ENCODE measurements at regions not wholly inside any gene's neighbourhood (a gene's known extent, or its start where the extent isn't known, plus 50 kb on each side); places are given as distances from the start of the nearest gene placed in this dataset.
"Not testable (repeated sequence)": the region's sequence is repeated elsewhere in the genome, so short reads cannot be mapped to it uniquely, and the experiment has no call there.

GRCh38 chr20:4462801-4463200, 213.7 kb upstream of the ADRA1D start:
- DNase-seq = not testable (repeated sequence)

- DNase-seq = no peak
Measured at GRCh38 chr20:4459081-4459480, 210.0 kb upstream of the ADRA1D start.

- no peak for DNase-seq
Measured at GRCh38 chr20:4457566-4458543, 208.8 kb upstream of the ADRA1D start.

- no peak for DNase-seq
Measured at GRCh38 chr20:4455996-4456395, 206.9 kb upstream of the ADRA1D start.

GRCh38 chr20:4455301-4455701, 206.2 kb upstream of the ADRA1D start:
- no peak for DNase-seq

- no peak for DNase-seq
Measured at GRCh38 chr20:4454111-4454510, 205.0 kb upstream of the ADRA1D start.

GRCh38 chr20:4453359-4453758, 204.3 kb upstream of the ADRA1D start:
- DNase-seq = no peak

GRCh38 chr20:4451487-4452081, 202.5 kb upstream of the ADRA1D start:
- DNase-seq = no peak

- DNase-seq = no peak
Measured at GRCh38 chr20:4449957-4450715, 201.0 kb upstream of the ADRA1D start.

- no peak for DNase-seq
Measured at GRCh38 chr20:4445784-4446183, 196.7 kb upstream of the ADRA1D start.

GRCh38 chr20:4445331-4445730, 196.2 kb upstream of the ADRA1D start:
- no peak for DNase-seq

- DNase-seq = no peak
Measured at GRCh38 chr20:4444404-4444803, 195.3 kb upstream of the ADRA1D start.

- no peak for DNase-seq
Measured at GRCh38 chr20:4443016-4443415, 193.9 kb upstream of the ADRA1D start.

GRCh38 chr20:4441871-4442270, 192.8 kb upstream of the ADRA1D start:
- no peak for DNase-seq

- no peak for DNase-seq
Measured at GRCh38 chr20:4441191-4441590, 192.1 kb upstream of the ADRA1D start.

GRCh38 chr20:4439461-4439860, 190.4 kb upstream of the ADRA1D start:
- no peak for DNase-seq

GRCh38 chr20:4437131-4437530, 188.0 kb upstream of the ADRA1D start:
- no peak for DNase-seq

GRCh38 chr20:4435671-4436455, 186.8 kb upstream of the ADRA1D start:
- no peak for DNase-seq

GRCh38 chr20:4435225-4435624, 186.1 kb upstream of the ADRA1D start:
- no peak for DNase-seq

- DNase-seq = no peak
Measured at GRCh38 chr20:4434681-4435080, 185.6 kb upstream of the ADRA1D start.

GRCh38 chr20:4431446-4431845, 182.4 kb upstream of the ADRA1D start:
- DNase-seq = no peak

- not testable (repeated sequence) for DNase-seq
Measured at GRCh38 chr20:4430826-4431225, 181.7 kb upstream of the ADRA1D start.
